NK-92 treated with Interleukin-12 subunit alpha and Interleukin-12 subunit beta, amount 100 ng/mL, for 24 hours (cell line): ENCODE measurements at regions not wholly inside any gene's neighbourhood (a gene's known extent, or its start where the extent isn't known, plus 50 kb on each side); places are given as distances from the start of the nearest gene placed in this dataset.
A peak's percentile ranks its signal among the peaks of the same experiment; 100 is the strongest.

Experiments used
- DNase-seq: peaks from one replicate; lab custom pipeline; 2025; lab: John Stamatoyannopoulos, UW

- DNase-seq: no peak
These were observed 1921.9 kb upstream of the SEL1L start for GRCh38 chr14:83455561-83455960.

- DNase-seq: no peak
These were observed 1927.9 kb upstream of the SEL1L start for GRCh38 chr14:83461521-83461920.

GRCh38 chr14:83462759-83463158, 1929.1 kb upstream of the SEL1L start:
- no peak for DNase-seq

- DNase-seq: peak; percentile 4
These were observed 1929.9 kb upstream of the SEL1L start for GRCh38 chr14:83463500-83464098.

GRCh38 chr14:83467811-83468210, 1934.2 kb upstream of the SEL1L start:
- no peak for DNase-seq

GRCh38 chr14:83470466-83470865, 1936.8 kb upstream of the SEL1L start:
- no peak for DNase-seq

GRCh38 chr14:83470959-83471695, 1937.5 kb upstream of the SEL1L start:
- DNase-seq: no peak

GRCh38 chr14:83473416-83474235, 1940.0 kb upstream of the SEL1L start:
- no peak for DNase-seq

- no peak for DNase-seq
These were observed 1945.1 kb upstream of the SEL1L start for GRCh38 chr14:83478741-83479140.

- DNase-seq: no peak
These were observed 1949.4 kb upstream of the SEL1L start for GRCh38 chr14:83483063-83483462.

- no peak for DNase-seq
These were observed 1951.9 kb upstream of the SEL1L start for GRCh38 chr14:83485591-83485990.

- no peak for DNase-seq
These were observed 1957.4 kb upstream of the SEL1L start for GRCh38 chr14:83491091-83491490.

- DNase-seq: no peak
These were observed 1987.2 kb upstream of the SEL1L start for GRCh38 chr14:83520837-83521236.

- no peak for DNase-seq
These were observed 1995.9 kb upstream of the SEL1L start for GRCh38 chr14:83529531-83529930.

- DNase-seq: no peak
These were observed 1996.2 kb upstream of the FLRT2 start for GRCh38 chr14:83533734-83534133.

- no peak for DNase-seq
These were observed 1994.9 kb upstream of the FLRT2 start for GRCh38 chr14:83534995-83535394.

- DNase-seq: no peak
These were observed 1994.5 kb upstream of the FLRT2 start for GRCh38 chr14:83535444-83535843.

GRCh38 chr14:83541147-83541546, 1988.8 kb upstream of the FLRT2 start:
- no peak for DNase-seq

GRCh38 chr14:83548061-83548839, 1981.7 kb upstream of the FLRT2 start:
- DNase-seq: no peak

GRCh38 chr14:83556065-83556464, 1973.9 kb upstream of the FLRT2 start:
- no peak for DNase-seq

GRCh38 chr14:83556746-83557453, 1973.0 kb upstream of the FLRT2 start:
- DNase-seq: no peak

- DNase-seq: no peak
These were observed 1971.0 kb upstream of the FLRT2 start for GRCh38 chr14:83558946-83559345.
